NCI-H524 (cell line): ENCODE measurements at regions not wholly inside any gene's neighbourhood (a gene's known extent, or its start where the extent isn't known, plus 50 kb on each side); places are given as distances from the start of the nearest gene placed in this dataset.

Experiments
- DNase-seq, 2 experiments: peaks; one replicate each; lab custom pipeline; 2025; lab: John Stamatoyannopoulos, UW

DNA sequence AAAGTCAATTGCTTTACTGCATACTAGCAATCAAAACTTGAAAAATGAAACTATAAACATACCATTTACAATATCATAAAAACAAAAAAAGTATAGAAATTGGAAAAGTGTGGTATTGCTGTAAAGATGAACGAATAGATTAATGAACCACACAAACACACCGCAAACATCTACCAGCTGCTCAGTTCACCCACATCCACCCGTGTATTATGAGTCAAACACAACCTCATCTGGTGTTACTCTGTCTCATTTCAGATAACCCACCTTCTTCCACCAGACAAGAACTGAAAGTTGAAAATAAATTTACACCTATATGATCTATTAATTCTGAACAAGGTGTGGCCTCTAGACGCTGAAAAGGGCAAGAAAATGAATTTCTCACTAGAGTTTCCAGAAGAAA lies 53.3 kb downstream of the BLID start:
- DNase-seq: no peak

- no peak for DNase-seq
Observed at GRCh38 chr11:122059565-122059964, 56.5 kb downstream of the BLID start.

DNA sequence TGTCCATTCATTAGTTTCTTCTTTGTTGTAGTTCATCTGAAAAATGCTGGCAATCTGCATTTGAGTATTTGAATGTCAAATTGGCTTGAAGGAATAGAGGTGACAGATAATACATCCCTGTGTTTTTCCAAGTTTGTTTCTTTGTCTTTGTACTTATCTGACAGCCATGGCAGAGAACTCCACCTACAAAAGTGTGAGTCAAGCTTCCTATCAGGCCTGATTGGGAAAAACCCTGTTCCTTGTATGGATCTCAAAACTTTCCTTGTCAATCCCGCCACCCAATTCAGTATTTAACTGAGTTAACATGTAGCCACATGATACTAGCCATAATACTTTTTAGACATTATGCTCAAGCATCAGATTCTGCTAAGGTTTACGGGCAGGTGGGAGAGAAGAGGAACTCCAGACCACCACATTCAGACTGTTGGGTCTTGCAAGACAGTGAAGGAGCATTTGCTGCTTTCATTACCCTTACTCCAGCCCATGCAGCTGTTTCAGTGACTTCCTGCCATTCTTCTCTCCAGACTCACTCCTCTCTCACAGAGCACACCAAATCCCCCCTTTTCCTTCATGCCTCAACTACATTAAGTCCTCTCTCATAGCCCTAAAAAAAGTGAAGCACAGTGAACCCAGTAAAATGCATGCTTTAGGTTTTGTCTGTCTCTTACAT lies 65.9 kb downstream of the BLID start:
- no peak for DNase-seq

DNA sequence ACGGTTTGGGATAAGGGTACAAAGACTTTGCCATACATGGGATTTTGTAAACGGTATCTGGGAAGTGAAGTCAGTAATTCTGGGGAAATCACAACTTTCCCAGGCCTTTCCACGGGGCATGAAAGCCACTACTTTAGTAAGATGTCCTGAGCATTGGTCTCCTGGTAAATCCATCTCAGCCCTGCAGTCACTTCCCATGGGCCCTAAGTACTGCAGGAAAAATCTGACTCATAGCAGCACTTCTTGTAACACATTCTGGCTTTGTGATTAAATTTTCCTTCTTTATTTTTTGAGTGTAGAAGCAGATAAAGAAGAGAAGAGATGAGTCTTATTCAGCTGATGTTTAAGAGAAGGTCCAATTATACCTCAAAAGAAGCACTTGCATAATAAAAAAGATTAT lies 67.6 kb downstream of the BLID start:
- DNase-seq: no peak

DNA sequence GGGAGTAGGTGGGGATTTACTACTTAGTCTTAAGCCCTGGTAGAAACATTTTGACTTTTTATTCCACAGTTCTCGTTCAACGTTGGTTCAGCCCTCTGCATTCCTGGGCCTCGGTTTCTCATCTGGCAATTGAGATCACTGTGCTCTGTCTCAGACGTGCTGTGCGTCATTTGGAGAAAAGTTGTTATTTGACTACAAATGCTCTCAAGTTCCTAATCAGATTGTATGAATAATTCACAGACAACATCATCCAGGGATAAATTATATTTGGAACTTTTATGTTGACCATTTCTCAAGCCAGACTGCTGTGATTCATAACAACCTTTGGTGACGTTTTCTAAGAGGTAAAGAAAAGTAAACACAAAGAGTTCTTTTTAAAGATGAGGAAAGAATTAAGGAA lies 69.2 kb downstream of the BLID start:
- DNase-seq: no peak

- no peak for DNase-seq
Observed at GRCh38 chr11:122046438-122046837, 69.6 kb downstream of the BLID start.

GRCh38 chr11:122045181-122045586 lies 70.8 kb downstream of the BLID start:
- DNase-seq: no peak

DNA sequence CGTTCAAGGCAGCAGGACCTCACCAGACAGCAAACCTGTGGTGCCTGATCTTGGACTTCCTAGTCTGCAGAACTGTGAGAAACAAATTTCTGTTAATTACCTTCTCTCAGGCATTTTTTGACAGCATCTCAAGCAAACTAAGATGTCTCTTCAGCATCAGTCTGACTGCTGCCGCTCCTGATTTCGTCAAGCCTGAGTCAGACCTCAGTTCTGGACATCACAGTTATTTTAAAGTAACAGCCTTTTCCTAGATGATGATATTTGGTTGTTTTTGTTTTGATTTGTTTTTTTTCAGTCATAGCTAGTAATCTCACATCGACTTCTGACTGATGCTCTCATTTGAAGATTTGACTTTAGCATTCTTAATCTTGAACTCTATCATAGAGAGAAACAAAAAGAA lies 71.9 kb downstream of the BLID start:
- DNase-seq: no peak

DNA sequence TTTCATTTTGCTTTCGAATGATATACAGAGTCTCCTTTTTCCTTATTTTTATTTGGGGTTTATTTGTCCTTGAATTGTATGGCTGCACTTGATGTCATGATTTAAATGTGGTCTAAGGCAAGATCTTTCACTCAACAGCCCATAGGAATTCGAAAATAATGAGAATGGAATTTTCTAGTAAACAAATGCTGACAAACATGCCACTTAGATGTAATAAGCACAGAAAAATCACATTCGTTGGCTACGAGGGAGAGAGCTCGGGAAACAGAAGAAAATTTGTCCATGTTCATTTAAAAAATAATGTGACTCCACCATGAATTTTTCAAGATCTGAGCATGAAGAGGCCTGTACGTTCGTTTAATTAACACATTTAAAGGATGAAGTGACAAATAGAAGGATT lies 73.0 kb downstream of the BLID start:
- no peak for DNase-seq

- DNase-seq: no peak
Observed at GRCh38 chr11:122040464-122040863, 75.6 kb downstream of the BLID start.

DNA sequence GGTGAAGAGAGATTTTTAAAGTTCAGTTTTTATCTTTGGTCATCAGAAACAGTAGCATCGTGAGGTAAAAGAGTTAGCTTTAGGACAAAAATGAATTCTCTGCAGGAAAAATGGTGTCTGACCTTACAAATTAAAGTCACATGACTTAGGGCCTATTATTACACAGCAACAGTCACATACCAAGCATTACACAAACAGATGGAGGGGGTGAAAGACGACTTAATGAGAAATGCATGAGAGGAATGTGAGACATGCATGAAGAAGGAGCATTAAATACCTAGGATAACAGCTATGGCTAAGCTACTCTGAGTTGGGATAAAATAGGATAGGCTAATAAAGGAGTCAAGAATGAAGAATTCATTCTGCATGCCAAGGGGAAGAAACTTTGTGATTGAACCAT lies 77.5 kb downstream of the BLID start:
- DNase-seq: no peak

DNA sequence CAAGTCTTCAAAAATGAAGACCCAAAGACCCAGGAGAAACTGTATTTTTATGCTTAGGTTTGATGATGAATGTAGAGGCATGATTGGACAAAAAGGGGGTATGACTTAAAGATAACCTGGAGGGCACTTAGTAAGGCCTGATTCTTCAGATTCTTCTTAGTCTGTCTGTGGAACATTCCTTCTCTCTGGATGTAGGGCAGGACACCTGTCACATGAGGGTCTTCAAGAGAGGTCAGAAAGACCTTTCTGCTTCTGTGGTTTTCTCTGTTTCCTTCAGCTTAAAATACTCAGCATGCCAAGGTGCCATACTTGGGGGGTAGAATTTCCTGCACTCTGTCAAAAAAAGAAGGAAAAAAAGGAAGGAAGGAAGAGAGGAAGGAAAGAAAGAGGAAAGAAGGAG lies 78.1 kb downstream of the BLID start:
- DNase-seq: no peak

- DNase-seq: no peak
Observed at GRCh38 chr11:122036493-122036892, 79.5 kb downstream of the BLID start.

DNA sequence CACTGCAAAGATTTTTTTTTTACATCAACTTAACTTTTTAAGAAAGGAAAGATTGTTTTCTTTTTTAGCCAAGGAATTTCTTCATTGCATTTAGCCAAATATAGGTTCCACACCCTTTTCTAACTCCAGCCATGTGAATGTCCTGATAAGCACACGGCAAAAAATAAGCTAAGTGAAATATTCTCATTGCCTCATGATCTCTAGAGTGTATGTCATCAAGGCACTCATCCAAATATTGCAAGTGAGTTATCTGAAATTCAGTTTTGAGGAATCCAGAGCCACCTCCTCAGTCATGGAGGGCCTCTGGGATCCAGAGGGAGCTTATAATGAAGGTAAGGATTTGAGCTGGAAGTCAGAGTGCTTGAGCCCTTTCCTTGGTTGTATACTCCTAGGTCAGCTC lies 80.0 kb downstream of the BLID start:
- DNase-seq: no peak

- DNase-seq: no peak
Observed at GRCh38 chr11:122033631-122034030, 82.4 kb downstream of the BLID start.

DNA sequence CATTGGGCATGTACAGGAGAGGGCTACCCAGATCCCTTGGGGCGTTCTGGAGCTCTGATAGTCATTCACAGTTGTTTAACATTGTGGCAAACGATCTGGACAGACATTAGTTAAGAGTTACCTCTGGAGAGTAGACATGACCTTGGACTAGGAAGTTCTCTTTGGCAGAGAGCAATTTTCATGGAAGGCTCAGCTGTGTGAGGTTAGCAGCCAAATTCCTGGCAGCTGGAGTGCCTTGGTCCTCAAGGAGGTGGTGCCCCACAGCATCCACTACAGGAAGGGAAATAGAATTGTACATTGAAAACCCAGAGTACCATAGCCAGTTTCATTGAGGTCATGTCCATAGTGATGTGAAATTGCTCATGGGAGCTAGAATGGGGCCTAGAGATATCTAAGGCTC lies 82.8 kb downstream of the BLID start:
- DNase-seq: no peak

- DNase-seq: no peak
Observed at GRCh38 chr11:122032317-122032716, 83.7 kb downstream of the BLID start.

GRCh38 chr11:122031813-122032212 lies 84.2 kb downstream of the BLID start:
- no peak for DNase-seq

GRCh38 chr11:122030286-122030685 lies 85.7 kb downstream of the BLID start:
- DNase-seq: no peak

GRCh38 chr11:122028545-122028944 lies 87.5 kb downstream of the BLID start:
- no peak for DNase-seq

DNA sequence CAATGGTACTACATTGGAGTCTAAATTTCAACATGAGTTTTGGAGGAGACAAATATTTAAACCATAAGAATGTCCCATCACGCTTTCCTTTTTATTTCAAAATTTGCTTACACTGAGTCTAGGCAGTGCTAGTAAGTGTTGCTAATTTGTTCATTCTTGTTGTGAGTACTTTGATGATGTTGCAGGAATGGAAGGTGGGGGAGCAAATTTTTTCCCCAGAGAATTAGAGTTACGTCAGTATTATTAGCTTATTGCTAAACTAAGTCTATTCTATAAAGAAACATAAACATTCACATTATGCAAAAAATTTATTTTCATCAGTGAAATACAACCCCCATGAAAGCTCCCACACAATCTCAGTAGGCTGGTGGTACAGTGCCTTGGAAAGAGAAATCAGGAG lies 88.0 kb downstream of the BLID start:
- no peak for DNase-seq

- DNase-seq: no peak
Observed at GRCh38 chr11:122025757-122026156, 90.3 kb downstream of the BLID start.

- no peak for DNase-seq
Observed at GRCh38 chr11:122024278-122024677, 91.7 kb downstream of the BLID start.

- no peak for DNase-seq
Observed at GRCh38 chr11:122023614-122024250, 92.3 kb downstream of the BLID start.
